GM23338 (cell line): ENCODE measurements at regions not wholly inside any gene's neighbourhood (a gene's known extent, or its start where the extent isn't known, plus 50 kb on each side); places are given as distances from the start of the nearest gene placed in this dataset.

Source experiments
- ATAC-seq: fragments of 200-7000 bp; cut with Tn5 transposase; 3 replicates; pipeline ENCODE4 v1.9.1; 2020
- DNase-seq: peaks from one replicate; pipeline ENCODE4 v3.0.0-alpha.2; 2015; ENCODE audit warnings: low spot score
- H2AFZ ChIP-seq: fragments of 200-600 bp; sonication (generic); 2 replicates; pipeline ENCODE4 v1.8.0; 2016; ENCODE audit warnings: antibody characterized with exemption, mild to moderate bottlenecking, moderate library complexity
- H3F3A ChIP-seq: fragments of 200-600 bp; sonication (generic); replicated peaks from 2 replicates; pipeline ENCODE4 v1.8.0; 2017; ENCODE audit warnings: antibody characterized with exemption, mixed run types, low read depth
- H3K27ac ChIP-seq: fragments of 200-600 bp; sonication (generic); 2 replicates; pipeline ENCODE4 v1.6.1; 2016; ENCODE audit warnings: low read depth
- H3K27me3 ChIP-seq: fragments of 200-600 bp; sonication (generic); 2 replicates; pipeline ENCODE4 v1.8.0; 2016; ENCODE audit warnings: mild to moderate bottlenecking, mixed run types, moderate library complexity; ENCODE audit not compliant: insufficient read depth
- H3K36me3 ChIP-seq: fragments of 200-600 bp; sonication (generic); 2 replicates; pipeline ENCODE4 v1.8.0; 2016; ENCODE audit warnings: mild to moderate bottlenecking; ENCODE audit not compliant: insufficient read depth
- H3K4me1 ChIP-seq: fragments of 200-600 bp; sonication (generic); 2 replicates; pipeline ENCODE4 v1.8.0; 2016; ENCODE audit warnings: mild to moderate bottlenecking, moderate library complexity; ENCODE audit not compliant: insufficient read depth
- H3K4me2 ChIP-seq: fragments of 200-600 bp; sonication (generic); 2 replicates; pipeline ENCODE4 v1.7.1; 2017; ENCODE audit warnings: mixed run types
- H3K4me3 ChIP-seq: fragments of 200-600 bp; sonication (generic); 2 replicates; pipeline ENCODE4 v1.6.1; 2016; ENCODE audit warnings: mixed run types
- H3K79me2 ChIP-seq: fragments of 200-600 bp; sonication (generic); replicated peaks from 2 replicates; pipeline ENCODE4 v1.8.0; 2017; ENCODE audit warnings: mild to moderate bottlenecking; ENCODE audit not compliant: insufficient read depth
- H3K9me2 ChIP-seq: fragments of 200-600 bp; sonication (generic); 2 replicates; pipeline ENCODE4 v1.8.0; 2017; ENCODE audit not compliant: insufficient read depth
- H4K20me1 ChIP-seq: fragments of 200-600 bp; sonication (generic); replicated peaks from 2 replicates; pipeline ENCODE4 v1.8.0; 2017; ENCODE audit warnings: mild to moderate bottlenecking; ENCODE audit not compliant: insufficient read depth
- H3K27ac Mint-ChIP-seq: 2 replicates; pipeline ENCODE4 v1.8.0; 2020; ENCODE audit warnings: inconsistent platforms, mild to moderate bottlenecking, moderate library complexity, mixed read lengths
- H3K27me3 Mint-ChIP-seq: 3 replicates; pipeline ENCODE4 v1.8.0; 2022; ENCODE audit warnings: low read depth, mild to moderate bottlenecking, moderate library complexity, mixed read lengths, inconsistent platforms; ENCODE audit not compliant: insufficient read depth, poor library complexity
- H3K36me3 Mint-ChIP-seq: 3 replicates; pipeline ENCODE4 v1.8.0; 2021; ENCODE audit warnings: low read depth, mild to moderate bottlenecking, inconsistent platforms, moderate library complexity, mixed read lengths
- H3K4me1 Mint-ChIP-seq: 3 replicates; pipeline ENCODE4 v1.8.0; 2020; ENCODE audit warnings: mild to moderate bottlenecking, inconsistent platforms, mixed read lengths
- H3K4me3 Mint-ChIP-seq: 3 replicates; pipeline ENCODE4 v1.8.0; 2021; ENCODE audit warnings: moderate library complexity, mild to moderate bottlenecking, inconsistent platforms, mixed read lengths
- H3K9me3 Mint-ChIP-seq: 3 replicates; pipeline ENCODE4 v1.8.0; 2020; ENCODE audit warnings: moderate library complexity, mild to moderate bottlenecking, inconsistent platforms, mixed read lengths
- CREB1 ChIP-seq: fragments of 250-450 bp; sonication (Bioruptor Pico); IDR thresholded peaks from 2 replicates; pipeline ENCODE4 v1.5.0; 2020; ENCODE audit warnings: low read depth, mild to moderate bottlenecking, moderate library complexity
- EZH2phosphoT487 ChIP-seq: fragments of 200-600 bp; sonication (generic); IDR thresholded peaks from one replicate; pipeline ENCODE4 v1.8.1; 2018; ENCODE audit warnings: antibody characterized with exemption; ENCODE audit not compliant: unreplicated experiment
- NANOG ChIP-seq: IDR thresholded peaks from 2 replicates; pipeline ENCODE4 v1.6.1; 2016; ENCODE audit warnings: antibody characterized with exemption, borderline replicate concordance
- STAT1 ChIP-seq: IDR thresholded peaks from one replicate; pipeline ENCODE4 v1.6.1; 2016; ENCODE audit warnings: antibody characterized with exemption; ENCODE audit not compliant: unreplicated experiment
- ZNF114 ChIP-seq: fragments of 250-450 bp; sonication (Bioruptor Pico); IDR thresholded peaks from 2 replicates; pipeline ENCODE4 v1.5.0; 2020; ENCODE audit warnings: mild to moderate bottlenecking, moderate library complexity
- ZNF331 ChIP-seq: fragments of 250-450 bp; sonication (Bioruptor Pico); IDR thresholded peaks from 2 replicates; pipeline ENCODE4 v1.5.0; 2020; ENCODE audit warnings: low read depth, mild to moderate bottlenecking, moderate library complexity
- TF ChIP-seq, protein P1 (sequence below): fragments of 250-450 bp; sonication (Bioruptor Pico); IDR thresholded peaks from 2 replicates; pipeline ENCODE4 v1.5.0; 2020; ENCODE audit warnings: mild to moderate bottlenecking, moderate library complexity
- TF ChIP-seq, protein P2 (sequence below): IDR thresholded peaks from 2 replicates; pipeline ENCODE4 v1.6.1; 2016; ENCODE audit warnings: antibody characterized with exemption
- TF ChIP-seq, protein P3 (sequence below), 2 experiments: fragments of 200-600 bp in 1 of 2; sonication (generic) in 1 of 2; conservative IDR thresholded peaks; 2 replicates each; pipeline versions ENCODE4 v1.5.1 to v1.6.1; 2016 to 2017; ENCODE audit warnings: antibody characterized with exemption in 2 of 2, low read depth in 2 of 2, mild to moderate bottlenecking in 2 of 2, moderate library complexity in 1 of 2
- TF ChIP-seq, protein P4 (sequence below): IDR thresholded peaks from one replicate; pipeline ENCODE4 v1.6.1; 2018; ENCODE audit warnings: antibody characterized with exemption; ENCODE audit not compliant: unreplicated experiment

DNA sequence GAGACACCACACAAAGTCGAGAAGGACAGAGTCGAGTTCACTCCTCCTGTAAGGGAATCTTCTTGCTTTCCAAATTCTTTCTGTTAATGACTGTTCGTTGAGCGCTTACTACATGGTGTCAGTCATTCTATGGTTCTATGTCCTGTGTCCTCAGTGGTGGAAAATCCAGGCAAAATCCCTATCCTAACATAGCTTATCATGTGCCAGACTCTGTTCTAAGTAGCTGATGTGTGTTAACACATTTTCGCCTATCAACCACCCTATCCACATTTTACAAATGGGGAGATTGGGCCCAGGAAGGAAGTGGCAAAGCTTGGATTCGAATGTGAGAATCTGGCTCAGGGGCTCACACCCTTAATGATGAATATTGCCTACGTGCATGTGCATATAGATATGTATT, 280.1 kb downstream of the GATA3 start (continued):
- TF ChIP-seq, protein P1, sequence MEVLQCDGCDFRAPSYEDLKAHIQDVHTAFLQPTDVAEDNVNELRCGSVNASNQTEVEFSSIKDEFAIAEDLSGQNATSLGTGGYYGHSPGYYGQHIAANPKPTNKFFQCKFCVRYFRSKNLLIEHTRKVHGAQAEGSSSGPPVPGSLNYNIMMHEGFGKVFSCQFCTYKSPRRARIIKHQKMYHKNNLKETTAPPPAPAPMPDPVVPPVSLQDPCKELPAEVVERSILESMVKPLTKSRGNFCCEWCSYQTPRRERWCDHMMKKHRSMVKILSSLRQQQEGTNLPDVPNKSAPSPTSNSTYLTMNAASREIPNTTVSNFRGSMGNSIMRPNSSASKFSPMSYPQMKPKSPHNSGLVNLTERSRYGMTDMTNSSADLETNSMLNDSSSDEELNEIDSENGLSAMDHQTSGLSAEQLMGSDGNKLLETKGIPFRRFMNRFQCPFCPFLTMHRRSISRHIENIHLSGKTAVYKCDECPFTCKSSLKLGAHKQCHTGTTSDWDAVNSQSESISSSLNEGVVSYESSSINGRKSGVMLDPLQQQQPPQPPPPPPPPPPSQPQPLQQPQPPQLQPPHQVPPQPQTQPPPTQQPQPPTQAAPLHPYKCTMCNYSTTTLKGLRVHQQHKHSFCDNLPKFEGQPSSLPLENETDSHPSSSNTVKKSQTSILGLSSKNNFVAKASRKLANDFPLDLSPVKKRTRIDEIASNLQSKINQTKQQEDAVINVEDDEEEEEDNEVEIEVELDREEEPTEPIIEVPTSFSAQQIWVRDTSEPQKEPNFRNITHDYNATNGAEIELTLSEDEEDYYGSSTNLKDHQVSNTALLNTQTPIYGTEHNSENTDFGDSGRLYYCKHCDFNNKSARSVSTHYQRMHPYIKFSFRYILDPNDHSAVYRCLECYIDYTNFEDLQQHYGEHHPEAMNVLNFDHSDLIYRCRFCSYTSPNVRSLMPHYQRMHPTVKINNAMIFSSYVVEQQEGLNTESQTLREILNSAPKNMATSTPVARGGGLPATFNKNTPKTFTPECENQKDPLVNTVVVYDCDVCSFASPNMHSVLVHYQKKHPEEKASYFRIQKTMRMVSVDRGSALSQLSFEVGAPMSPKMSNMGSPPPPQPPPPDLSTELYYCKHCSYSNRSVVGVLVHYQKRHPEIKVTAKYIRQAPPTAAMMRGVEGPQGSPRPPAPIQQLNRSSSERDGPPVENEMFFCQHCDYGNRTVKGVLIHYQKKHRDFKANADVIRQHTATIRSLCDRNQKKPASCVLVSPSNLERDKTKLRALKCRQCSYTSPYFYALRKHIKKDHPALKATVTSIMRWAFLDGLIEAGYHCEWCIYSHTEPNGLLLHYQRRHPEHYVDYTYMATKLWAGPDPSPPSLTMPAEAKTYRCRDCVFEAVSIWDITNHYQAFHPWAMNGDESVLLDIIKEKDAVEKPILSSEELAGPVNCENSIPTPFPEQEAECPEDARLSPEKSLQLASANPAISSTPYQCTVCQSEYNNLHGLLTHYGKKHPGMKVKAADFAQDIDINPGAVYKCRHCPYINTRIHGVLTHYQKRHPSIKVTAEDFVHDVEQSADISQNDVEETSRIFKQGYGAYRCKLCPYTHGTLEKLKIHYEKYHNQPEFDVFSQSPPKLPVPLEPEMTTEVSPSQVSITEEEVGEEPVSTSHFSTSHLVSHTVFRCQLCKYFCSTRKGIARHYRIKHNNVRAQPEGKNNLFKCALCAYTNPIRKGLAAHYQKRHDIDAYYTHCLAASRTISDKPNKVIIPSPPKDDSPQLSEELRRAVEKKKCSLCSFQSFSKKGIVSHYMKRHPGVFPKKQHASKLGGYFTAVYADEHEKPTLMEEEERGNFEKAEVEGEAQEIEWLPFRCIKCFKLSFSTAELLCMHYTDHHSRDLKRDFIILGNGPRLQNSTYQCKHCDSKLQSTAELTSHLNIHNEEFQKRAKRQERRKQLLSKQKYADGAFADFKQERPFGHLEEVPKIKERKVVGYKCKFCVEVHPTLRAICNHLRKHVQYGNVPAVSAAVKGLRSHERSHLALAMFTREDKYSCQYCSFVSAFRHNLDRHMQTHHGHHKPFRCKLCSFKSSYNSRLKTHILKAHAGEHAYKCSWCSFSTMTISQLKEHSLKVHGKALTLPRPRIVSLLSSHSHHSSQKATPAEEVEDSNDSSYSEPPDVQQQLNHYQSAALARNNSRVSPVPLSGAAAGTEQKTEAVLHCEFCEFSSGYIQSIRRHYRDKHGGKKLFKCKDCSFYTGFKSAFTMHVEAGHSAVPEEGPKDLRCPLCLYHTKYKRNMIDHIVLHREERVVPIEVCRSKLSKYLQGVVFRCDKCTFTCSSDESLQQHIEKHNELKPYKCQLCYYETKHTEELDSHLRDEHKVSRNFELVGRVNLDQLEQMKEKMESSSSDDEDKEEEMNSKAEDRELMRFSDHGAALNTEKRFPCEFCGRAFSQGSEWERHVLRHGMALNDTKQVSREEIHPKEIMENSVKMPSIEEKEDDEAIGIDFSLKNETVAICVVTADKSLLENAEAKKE (CRISPR knock-in tag): no peak

DNA sequence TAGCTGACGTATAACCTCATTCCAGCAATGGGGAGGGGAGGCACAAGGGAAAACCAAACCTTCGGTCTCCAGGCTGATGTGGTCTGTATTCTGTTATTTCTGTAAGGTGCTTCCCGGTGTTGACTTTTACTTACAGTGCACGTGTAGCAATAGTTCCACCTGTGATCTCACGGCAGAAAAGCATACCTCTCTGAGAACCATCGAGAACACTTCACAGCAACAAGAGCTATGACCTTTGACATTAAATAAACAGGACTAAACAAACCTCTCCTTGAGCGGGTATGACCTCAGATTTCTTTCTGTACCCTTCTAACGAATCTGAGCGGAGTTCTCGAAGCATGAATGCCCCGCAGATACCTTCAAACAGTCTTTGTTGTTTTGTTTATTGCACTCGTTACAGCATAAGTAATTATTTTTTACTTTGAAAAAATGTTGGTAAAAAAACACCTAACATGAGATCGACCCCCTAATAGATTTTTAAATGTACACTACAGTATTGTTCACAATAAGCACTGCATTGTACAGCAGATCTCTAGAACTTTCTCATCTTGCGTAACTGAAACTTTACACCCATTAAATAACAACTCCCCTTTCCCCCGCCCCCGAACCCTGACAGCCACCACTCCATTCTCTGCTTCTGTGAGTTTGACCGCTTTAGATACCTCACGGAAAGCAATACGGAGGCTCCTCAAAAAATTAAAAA, 282.3 kb downstream of the GATA3 start:
- no peaks in the 10 kb centered on the region for H3K9me3 Mint-ChIP-seq
- no peak overlapping the region for H3K4me3 ChIP-seq
- ATAC-seq: no peak
- DNase-seq: no peak
- H3K27me3 Mint-ChIP-seq: peaks cover 12% of the 10 kb centered on the region
- H3K27me3 ChIP-seq: peaks cover 18% of the 10 kb centered on the region
- H3K4me1 Mint-ChIP-seq: peaks cover 14% of the 10 kb centered on the region
- H3K36me3 ChIP-seq: no peaks in the 10 kb centered on the region
- H3F3A ChIP-seq: 0 out of 2 replicates have a peak, but pooled peaks cover 5% of the 10 kb centered on the region
- H2AFZ ChIP-seq: peak overlapping the region; percentile 33; the same call in 1 of the 2 replicates
- H4K20me1 ChIP-seq: no peaks in the 10 kb centered on the region
- H3K36me3 Mint-ChIP-seq: no peaks in the 10 kb centered on the region
- peaks cover 14% of the 10 kb centered on the region for H3K4me1 ChIP-seq
- H3K9me2 ChIP-seq: no peaks in the 10 kb centered on the region
- no peak overlapping the region for H3K4me3 Mint-ChIP-seq
- no peaks in the 10 kb centered on the region for H3K79me2 ChIP-seq
- no peak overlapping the region for H3K27ac Mint-ChIP-seq
- peak overlapping the region; percentile 44 for H3K4me2 ChIP-seq
- no peak overlapping the region for H3K27ac ChIP-seq
- TF ChIP-seq, protein P2, sequence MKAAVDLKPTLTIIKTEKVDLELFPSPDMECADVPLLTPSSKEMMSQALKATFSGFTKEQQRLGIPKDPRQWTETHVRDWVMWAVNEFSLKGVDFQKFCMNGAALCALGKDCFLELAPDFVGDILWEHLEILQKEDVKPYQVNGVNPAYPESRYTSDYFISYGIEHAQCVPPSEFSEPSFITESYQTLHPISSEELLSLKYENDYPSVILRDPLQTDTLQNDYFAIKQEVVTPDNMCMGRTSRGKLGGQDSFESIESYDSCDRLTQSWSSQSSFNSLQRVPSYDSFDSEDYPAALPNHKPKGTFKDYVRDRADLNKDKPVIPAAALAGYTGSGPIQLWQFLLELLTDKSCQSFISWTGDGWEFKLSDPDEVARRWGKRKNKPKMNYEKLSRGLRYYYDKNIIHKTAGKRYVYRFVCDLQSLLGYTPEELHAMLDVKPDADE: no peak
- TF ChIP-seq EZH2phosphoT487: no peak
- no peak for TF ChIP-seq ZNF114 (CRISPR knock-in tag)
- no peak for TF ChIP-seq NANOG
- TF ChIP-seq STAT1: no peak
- TF ChIP-seq, protein P3, sequence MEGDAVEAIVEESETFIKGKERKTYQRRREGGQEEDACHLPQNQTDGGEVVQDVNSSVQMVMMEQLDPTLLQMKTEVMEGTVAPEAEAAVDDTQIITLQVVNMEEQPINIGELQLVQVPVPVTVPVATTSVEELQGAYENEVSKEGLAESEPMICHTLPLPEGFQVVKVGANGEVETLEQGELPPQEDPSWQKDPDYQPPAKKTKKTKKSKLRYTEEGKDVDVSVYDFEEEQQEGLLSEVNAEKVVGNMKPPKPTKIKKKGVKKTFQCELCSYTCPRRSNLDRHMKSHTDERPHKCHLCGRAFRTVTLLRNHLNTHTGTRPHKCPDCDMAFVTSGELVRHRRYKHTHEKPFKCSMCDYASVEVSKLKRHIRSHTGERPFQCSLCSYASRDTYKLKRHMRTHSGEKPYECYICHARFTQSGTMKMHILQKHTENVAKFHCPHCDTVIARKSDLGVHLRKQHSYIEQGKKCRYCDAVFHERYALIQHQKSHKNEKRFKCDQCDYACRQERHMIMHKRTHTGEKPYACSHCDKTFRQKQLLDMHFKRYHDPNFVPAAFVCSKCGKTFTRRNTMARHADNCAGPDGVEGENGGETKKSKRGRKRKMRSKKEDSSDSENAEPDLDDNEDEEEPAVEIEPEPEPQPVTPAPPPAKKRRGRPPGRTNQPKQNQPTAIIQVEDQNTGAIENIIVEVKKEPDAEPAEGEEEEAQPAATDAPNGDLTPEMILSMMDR (conservative IDR thresholded peaks at IDR 0.05; ENCODE audit: low read depth in 2 of 2): no peak
- TF ChIP-seq, protein P4, sequence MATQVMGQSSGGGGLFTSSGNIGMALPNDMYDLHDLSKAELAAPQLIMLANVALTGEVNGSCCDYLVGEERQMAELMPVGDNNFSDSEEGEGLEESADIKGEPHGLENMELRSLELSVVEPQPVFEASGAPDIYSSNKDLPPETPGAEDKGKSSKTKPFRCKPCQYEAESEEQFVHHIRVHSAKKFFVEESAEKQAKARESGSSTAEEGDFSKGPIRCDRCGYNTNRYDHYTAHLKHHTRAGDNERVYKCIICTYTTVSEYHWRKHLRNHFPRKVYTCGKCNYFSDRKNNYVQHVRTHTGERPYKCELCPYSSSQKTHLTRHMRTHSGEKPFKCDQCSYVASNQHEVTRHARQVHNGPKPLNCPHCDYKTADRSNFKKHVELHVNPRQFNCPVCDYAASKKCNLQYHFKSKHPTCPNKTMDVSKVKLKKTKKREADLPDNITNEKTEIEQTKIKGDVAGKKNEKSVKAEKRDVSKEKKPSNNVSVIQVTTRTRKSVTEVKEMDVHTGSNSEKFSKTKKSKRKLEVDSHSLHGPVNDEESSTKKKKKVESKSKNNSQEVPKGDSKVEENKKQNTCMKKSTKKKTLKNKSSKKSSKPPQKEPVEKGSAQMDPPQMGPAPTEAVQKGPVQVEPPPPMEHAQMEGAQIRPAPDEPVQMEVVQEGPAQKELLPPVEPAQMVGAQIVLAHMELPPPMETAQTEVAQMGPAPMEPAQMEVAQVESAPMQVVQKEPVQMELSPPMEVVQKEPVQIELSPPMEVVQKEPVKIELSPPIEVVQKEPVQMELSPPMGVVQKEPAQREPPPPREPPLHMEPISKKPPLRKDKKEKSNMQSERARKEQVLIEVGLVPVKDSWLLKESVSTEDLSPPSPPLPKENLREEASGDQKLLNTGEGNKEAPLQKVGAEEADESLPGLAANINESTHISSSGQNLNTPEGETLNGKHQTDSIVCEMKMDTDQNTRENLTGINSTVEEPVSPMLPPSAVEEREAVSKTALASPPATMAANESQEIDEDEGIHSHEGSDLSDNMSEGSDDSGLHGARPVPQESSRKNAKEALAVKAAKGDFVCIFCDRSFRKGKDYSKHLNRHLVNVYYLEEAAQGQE: no peak
- TF ChIP-seq CREB1 (CRISPR knock-in tag): no peak
- no peak for TF ChIP-seq ZNF331 (CRISPR knock-in tag)
